PFSK-1 (cell line): ENCODE measurements at regions not wholly inside any gene's neighbourhood (a gene's known extent, or its start where the extent isn't known, plus 50 kb on each side); places are given as distances from the start of the nearest gene placed in this dataset.

Experiments used
- FOXP2 ChIP-seq: optimal IDR thresholded peaks from 2 replicates; pipeline ENCODE3; 2011; ENCODE audit warnings: borderline replicate concordance, control low read depth, inconsistent platforms; ENCODE audit not compliant: insufficient read depth; ENCODE audit errors: extremely low read length, extremely low read depth
- POLR2AphosphoS5 ChIP-seq: IDR thresholded peaks from 2 replicates; pipeline ENCODE4 v1.6.1; 2012; ENCODE audit warnings: low read depth, mild to moderate bottlenecking, control low read depth, low read length, moderate library complexity
- REST ChIP-seq, 2 experiments: IDR thresholded peaks; 2 replicates each; pipeline versions ENCODE4 v1.6.1 to v1.8.0; 2011 to 2012; ENCODE audit warnings: low read depth in 2 of 2, low read length in 2 of 2, control low read depth in 1 of 2, inconsistent platforms in 1 of 2, mild to moderate bottlenecking in 1 of 2, moderate library complexity in 1 of 2; ENCODE audit not compliant: insufficient read depth in 1 of 2
- SIN3A ChIP-seq: IDR thresholded peaks from 2 replicates; pipeline ENCODE4 v1.6.1; 2012; ENCODE audit warnings: mild to moderate bottlenecking, low read length, moderate library complexity, borderline replicate concordance; ENCODE audit not compliant: insufficient read depth
- TAF1 ChIP-seq: IDR thresholded peaks from 2 replicates; pipeline ENCODE4 v1.6.1; 2012; ENCODE audit warnings: low read length, control low read depth, borderline replicate concordance; ENCODE audit not compliant: insufficient read depth

GRCh38 chr10:124222318-124222987 is 129.1 kb upstream of the CHST15 start:
- TF ChIP-seq TAF1: no peak

GRCh38 chr10:124221356-124222317 is 128.2 kb upstream of the CHST15 start:
- TF ChIP-seq POLR2AphosphoS5 (no peak), SIN3A (no peak), TAF1 (no peak), FOXP2 (no peak), REST (IDR thresholded peaks at IDR 0.05; ENCODE audit: insufficient read depth in 1 of 2, low read depth in 2 of 2, low read length in 2 of 2) (no peak)

- TF ChIP-seq POLR2AphosphoS5: no peak
- TF ChIP-seq REST (IDR thresholded peaks at IDR 0.05; ENCODE audit: insufficient read depth in 1 of 2, low read depth in 2 of 2, low read length in 2 of 2): no peak
- TF ChIP-seq TAF1: no peak
Observed at GRCh38 chr10:124220971-124221355, 127.6 kb upstream of the CHST15 start.

GRCh38 chr10:124220547-124220946 is 127.1 kb upstream of the CHST15 start:
- TF ChIP-seq SIN3A: no peak
- TF ChIP-seq TAF1: no peak
- TF ChIP-seq FOXP2: no peak
- no peak for TF ChIP-seq POLR2AphosphoS5
- no peak for TF ChIP-seq REST (IDR thresholded peaks at IDR 0.05; ENCODE audit: insufficient read depth in 1 of 2, low read depth in 2 of 2, low read length in 2 of 2)

- TF ChIP-seq SIN3A: no peak
- no peak for TF ChIP-seq TAF1
- no peak for TF ChIP-seq POLR2AphosphoS5
- TF ChIP-seq FOXP2: no peak
- no peak for TF ChIP-seq REST (IDR thresholded peaks at IDR 0.05; ENCODE audit: insufficient read depth in 1 of 2, low read depth in 2 of 2, low read length in 2 of 2)
Observed at GRCh38 chr10:124219655-124220054, 126.3 kb upstream of the CHST15 start.
